ENCODE measurements at regions not wholly inside any gene's neighbourhood (a gene's known extent, or its start where the extent isn't known, plus 50 kb on each side); places are given as distances from the start of the nearest gene placed in this dataset.

GRCh38 chr2:139737659-139738058, 957.5 kb upstream of the NXPH2 start:
- no peak for TF ChIP-seq CTCF (IDR thresholded peaks at IDR 0.05)
- no peak for TF ChIP-seq POLR2AphosphoS5 (IDR thresholded peaks at IDR 0.05; ENCODE audit: insufficient read depth in 1 of 2, low read depth in 1 of 2)
- TF ChIP-seq POLR2A (IDR thresholded peaks at IDR 0.05) = no peak

All from vagina (tissue), 2 donors.